ENCODE measurements at regions not wholly inside any gene's neighbourhood (a gene's known extent, or its start where the extent isn't known, plus 50 kb on each side); places are given as distances from the start of the nearest gene placed in this dataset.

GRCh38 chr1:209355415-209355814 is 228.1 kb upstream of the CAMK1G start:
- H3K27me3 Mint-ChIP-seq, result peaks cover 2% of the 10 kb centered on the region
- H3K27ac Mint-ChIP-seq, result no peak overlapping the region
- no peak overlapping the region for H3K4me3 Mint-ChIP-seq
- H3K9me3 Mint-ChIP-seq, result no peaks in the 10 kb centered on the region
- TF ChIP-seq, protein P1, sequence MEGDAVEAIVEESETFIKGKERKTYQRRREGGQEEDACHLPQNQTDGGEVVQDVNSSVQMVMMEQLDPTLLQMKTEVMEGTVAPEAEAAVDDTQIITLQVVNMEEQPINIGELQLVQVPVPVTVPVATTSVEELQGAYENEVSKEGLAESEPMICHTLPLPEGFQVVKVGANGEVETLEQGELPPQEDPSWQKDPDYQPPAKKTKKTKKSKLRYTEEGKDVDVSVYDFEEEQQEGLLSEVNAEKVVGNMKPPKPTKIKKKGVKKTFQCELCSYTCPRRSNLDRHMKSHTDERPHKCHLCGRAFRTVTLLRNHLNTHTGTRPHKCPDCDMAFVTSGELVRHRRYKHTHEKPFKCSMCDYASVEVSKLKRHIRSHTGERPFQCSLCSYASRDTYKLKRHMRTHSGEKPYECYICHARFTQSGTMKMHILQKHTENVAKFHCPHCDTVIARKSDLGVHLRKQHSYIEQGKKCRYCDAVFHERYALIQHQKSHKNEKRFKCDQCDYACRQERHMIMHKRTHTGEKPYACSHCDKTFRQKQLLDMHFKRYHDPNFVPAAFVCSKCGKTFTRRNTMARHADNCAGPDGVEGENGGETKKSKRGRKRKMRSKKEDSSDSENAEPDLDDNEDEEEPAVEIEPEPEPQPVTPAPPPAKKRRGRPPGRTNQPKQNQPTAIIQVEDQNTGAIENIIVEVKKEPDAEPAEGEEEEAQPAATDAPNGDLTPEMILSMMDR (IDR thresholded peaks at IDR 0.05), result no peak
- ATAC-seq (no peak), DNase-seq (no peak)
- ChIA-PET POLR2A (interaction anchor here (1.0 kb wide), 1 partner anchor 89 kb away, joined by 3 read pairs; no protein-coding TSS in a partner anchor), CTCF (interaction anchor here (0.8 to 1.8 kb wide), 5 partner anchors 17 to 211 kb away, joined by 3 to 6 read pairs (median 4); no protein-coding TSS in a partner anchor)
- intact Hi-C loops (cut with micrococcal nuclease), result loop anchor here (10.0 kb wide), 1 partner anchor 151 kb away; no protein-coding TSS in a partner anchor
- no peaks in the 10 kb centered on the region for H3K36me3 Mint-ChIP-seq (ENCODE audit: low read depth)
- H3K4me1 Mint-ChIP-seq (ENCODE audit: low read depth), result no peaks in the 10 kb centered on the region

DNA sequence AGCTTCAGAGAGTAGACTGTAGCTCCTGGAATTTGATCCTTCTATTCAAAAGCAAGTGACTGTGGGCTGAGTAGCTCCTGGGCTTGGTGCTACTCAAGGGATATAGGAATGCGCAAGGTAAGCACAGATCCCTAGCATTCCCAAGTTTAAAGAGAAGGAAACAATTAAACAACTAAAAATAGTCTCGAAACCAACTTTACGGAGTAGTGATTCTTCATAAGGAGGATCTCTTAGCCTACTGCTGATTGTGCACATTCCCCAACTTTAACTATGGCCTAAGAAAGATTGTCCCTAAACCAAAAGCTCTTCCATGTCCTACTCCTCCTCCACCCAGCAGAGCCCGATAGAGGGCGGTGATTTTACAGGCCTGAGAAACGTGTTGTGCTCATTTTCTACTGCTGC is 226.5 kb upstream of the CAMK1G start:
- no peak overlapping the region for H3K27ac Mint-ChIP-seq
- POLR2A ChIA-PET, result no interaction called here
- no peaks in the 10 kb centered on the region for H3K36me3 Mint-ChIP-seq (ENCODE audit: low read depth)
- H3K27me3 Mint-ChIP-seq, result peaks cover 6% of the 10 kb centered on the region
- intact Hi-C loops (cut with micrococcal nuclease), result loop anchor here (10.0 kb wide), 1 partner anchor 152 kb away; no protein-coding TSS in a partner anchor
- TF ChIP-seq, protein P1 (IDR thresholded peaks at IDR 0.05), result no peak
- H3K9me3 Mint-ChIP-seq, result no peaks in the 10 kb centered on the region
- CTCF ChIA-PET, result no interaction called here
- no peak for ATAC-seq
- H3K4me3 Mint-ChIP-seq, result no peak overlapping the region
- no peak for DNase-seq
- no peaks in the 10 kb centered on the region for H3K4me1 Mint-ChIP-seq (ENCODE audit: low read depth)

DNA sequence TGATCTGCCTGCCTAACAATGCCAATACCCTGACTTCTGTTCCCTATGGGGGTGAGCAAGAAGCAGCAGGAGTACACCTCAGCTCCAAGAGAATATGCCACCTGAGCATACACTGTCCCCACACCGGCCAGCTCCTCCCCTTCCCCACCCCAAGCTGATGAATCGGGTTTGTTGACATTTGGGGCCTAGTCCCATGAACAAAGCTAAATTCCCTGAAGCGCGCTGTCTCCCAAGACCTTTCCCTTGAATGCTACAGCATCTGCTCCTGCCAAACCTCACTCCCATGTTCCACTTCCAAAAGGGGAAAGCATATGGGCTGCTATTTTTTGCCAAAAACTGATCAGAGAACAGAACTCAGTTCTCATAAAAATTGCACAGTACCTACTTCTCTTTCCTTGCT is 220.4 kb upstream of the CAMK1G start:
- no peak overlapping the region for H3K27ac Mint-ChIP-seq
- ATAC-seq (no peak), DNase-seq (no peak)
- CTCF ChIA-PET, result interaction anchor here (0.9 to 1.1 kb wide), 2 partner anchors 8 to 10 kb away, joined by 3 to 4 read pairs; no protein-coding TSS in a partner anchor
- TF ChIP-seq, protein P1 (IDR thresholded peaks at IDR 0.05), result no peak
- intact Hi-C loops (cut with micrococcal nuclease), result no loop called here
- H3K9me3 Mint-ChIP-seq, result no peaks in the 10 kb centered on the region
- no peak overlapping the region for H3K4me3 Mint-ChIP-seq
- H3K36me3 Mint-ChIP-seq (ENCODE audit: low read depth), result no peaks in the 10 kb centered on the region
- H3K27me3 Mint-ChIP-seq, result peaks cover 8% of the 10 kb centered on the region
- no peaks in the 10 kb centered on the region for H3K4me1 Mint-ChIP-seq (ENCODE audit: low read depth)
- POLR2A ChIA-PET, result no interaction called here

- Mint-ChIP-seq H3K4me3 (no peak overlapping the region), H3K4me1 (ENCODE audit: low read depth) (no peaks in the 10 kb centered on the region), H3K36me3 (ENCODE audit: low read depth) (no peaks in the 10 kb centered on the region), H3K27ac (no peak overlapping the region), H3K9me3 (no peaks in the 10 kb centered on the region), H3K27me3 (peaks cover 8% of the 10 kb centered on the region)
- POLR2A ChIA-PET, result no interaction called here
- intact Hi-C loops (cut with micrococcal nuclease), result no loop called here
- TF ChIP-seq, protein P1 (IDR thresholded peaks at IDR 0.05), result no peak
- CTCF ChIA-PET, result no interaction called here
- ATAC-seq (no peak), DNase-seq (no peak)
These were observed 218.8 kb upstream of the CAMK1G start for GRCh38 chr1:209364716-209365115.

- ChIA-PET POLR2A (interaction anchor here (0.6 kb wide), 1 partner anchor 194 kb away, joined by 3 read pairs; no protein-coding TSS in a partner anchor), CTCF (no interaction called here)
- no peak for ATAC-seq
- Mint-ChIP-seq H3K36me3 (ENCODE audit: low read depth) (no peaks in the 10 kb centered on the region), H3K9me3 (no peaks in the 10 kb centered on the region), H3K4me3 (no peak overlapping the region), H3K27ac (no peak overlapping the region), H3K27me3 (peaks cover 3% of the 10 kb centered on the region), H3K4me1 (ENCODE audit: low read depth) (no peaks in the 10 kb centered on the region)
- intact Hi-C loops (cut with micrococcal nuclease), result no loop called here
- TF ChIP-seq, protein P1 (IDR thresholded peaks at IDR 0.05), result no peak
- DNase-seq, result no peak
These were observed 216.3 kb upstream of the CAMK1G start for GRCh38 chr1:209367061-209367772.
